Cerebellar cortex (tissue), 1 donor: ENCODE measurements at regions not wholly inside any gene's neighbourhood (a gene's known extent, or its start where the extent isn't known, plus 50 kb on each side); places are given as distances from the start of the nearest gene placed in this dataset.
A peak's percentile ranks its signal among the peaks of the same experiment; 100 is the strongest.

ENCODE experiments used
- DNase-seq: peaks from one replicate; pipeline ENCODE4 v3.0.0-alpha.2; 2015; ENCODE audit warnings: low spot score

- no peak for DNase-seq
These were observed 59.3 kb downstream of the DDIT4L start for GRCh38 chr4:100130964-100131363.

DNA sequence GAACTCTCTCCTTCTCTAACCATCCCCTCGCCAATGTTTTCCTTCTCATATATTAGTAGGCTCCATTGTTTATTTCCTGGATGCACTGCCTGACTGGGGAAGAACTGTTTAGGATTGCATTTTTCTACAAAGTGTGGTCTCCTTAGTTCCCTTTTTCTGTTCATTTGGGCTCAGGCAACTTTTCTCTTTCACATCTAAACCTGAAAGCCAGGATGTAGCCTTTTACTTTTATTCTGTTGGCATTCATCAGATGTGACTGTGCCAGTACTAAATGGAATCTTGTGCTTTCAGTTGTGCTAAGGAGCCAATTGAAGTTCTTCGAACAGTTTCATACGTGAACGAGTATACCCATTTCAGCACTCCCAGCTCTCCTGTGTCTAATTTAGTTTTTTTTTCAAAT, 59.8 kb downstream of the DDIT4L start:
- no peak for DNase-seq

DNA sequence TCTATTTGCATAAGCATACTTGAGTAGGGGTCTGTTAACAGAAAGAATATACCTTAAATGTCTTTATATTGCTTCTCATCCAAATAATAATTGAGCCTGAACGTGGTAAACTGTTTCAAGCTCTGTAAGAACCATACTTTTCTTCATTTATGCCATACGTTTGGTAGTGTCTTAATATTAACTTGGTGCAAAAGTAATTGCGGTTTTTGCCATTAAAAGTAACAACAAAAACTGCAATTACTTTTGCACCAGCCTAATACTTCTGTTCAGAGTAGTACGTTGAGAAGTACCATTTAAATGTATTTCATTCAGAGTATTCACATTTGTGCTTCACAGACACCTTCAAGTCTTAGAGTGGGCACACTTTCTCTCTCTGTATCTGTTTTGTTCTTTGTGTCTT, 60.5 kb downstream of the DDIT4L start:
- DNase-seq, result no peak

DNA sequence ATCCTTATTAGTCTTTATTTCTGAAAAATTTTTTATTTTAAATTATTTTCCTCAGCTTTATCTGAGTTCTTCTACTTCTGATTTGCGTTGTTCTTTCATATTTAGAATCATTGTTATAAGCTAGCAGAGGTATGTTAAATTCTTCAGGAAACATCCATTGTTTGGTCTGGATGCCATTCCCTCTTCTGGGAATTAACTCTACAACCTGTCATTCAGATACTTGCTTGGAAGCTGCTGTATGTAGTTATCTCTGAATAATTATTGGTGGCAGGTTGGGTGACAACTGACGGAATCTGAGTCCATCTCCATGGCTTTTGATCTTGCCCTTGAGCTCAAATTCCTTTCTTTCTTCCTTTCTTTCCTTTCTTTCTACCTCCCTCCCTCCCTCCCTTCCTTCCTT, 61.9 kb downstream of the DDIT4L start:
- no peak for DNase-seq

DNA sequence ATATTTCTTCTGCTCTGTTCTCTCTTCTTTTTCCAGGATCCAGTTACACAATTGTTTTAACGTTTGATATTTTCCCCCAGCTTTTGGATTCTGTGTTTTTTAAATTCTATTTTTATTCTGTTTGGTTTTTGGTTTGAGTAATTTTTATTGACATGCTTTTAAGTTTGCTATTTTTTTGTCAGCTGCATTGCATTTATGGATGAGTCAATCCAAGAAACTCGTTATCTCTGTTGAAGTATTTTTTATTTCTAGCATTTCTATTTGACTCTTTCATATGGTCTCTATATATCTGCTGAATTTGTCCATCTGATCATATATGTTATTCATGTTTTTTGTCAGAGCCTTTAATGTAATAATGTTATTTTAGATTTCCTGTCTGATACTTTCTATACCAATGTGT, 65.6 kb downstream of the DDIT4L start:
- no peak for DNase-seq

DNA sequence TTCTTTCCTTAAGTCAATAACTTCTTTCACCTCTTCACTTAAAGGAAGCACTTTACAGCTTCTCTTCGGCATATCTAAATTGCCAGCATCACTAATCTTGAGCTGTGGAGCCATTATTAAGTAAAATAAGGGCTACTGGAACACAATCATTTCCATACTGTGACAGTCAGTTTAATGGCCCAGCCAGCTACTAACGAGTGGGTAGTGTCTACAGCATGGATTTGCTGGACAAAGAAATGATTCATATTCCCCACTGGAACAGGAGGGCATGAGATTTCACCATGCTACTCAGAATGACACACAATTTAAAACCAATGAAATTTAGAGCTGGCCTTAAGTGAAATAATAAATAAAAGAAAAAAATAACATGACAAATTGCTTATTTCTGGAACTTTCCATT, 72.1 kb downstream of the DDIT4L start:
- DNase-seq, result no peak

DNA sequence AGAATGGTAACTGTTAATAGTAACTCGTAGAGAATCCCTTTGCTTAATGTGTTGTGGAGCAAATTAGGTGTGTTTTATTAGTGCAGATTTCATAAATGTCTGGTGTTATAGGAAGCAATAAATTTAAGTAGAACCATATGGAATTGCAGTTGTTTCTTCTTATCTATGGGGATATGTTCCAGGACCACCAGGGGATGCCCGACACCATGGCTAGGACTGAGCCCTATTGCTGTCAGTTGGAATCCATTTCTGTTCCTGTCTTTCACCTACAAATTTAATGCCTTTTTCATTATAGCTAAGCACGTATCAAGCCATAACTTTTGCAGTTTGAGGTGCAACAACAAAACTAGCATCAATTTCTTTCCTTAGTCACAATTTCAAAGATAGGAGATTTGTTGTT, 72.5 kb downstream of the DDIT4L start:
- DNase-seq, result no peak

DNA sequence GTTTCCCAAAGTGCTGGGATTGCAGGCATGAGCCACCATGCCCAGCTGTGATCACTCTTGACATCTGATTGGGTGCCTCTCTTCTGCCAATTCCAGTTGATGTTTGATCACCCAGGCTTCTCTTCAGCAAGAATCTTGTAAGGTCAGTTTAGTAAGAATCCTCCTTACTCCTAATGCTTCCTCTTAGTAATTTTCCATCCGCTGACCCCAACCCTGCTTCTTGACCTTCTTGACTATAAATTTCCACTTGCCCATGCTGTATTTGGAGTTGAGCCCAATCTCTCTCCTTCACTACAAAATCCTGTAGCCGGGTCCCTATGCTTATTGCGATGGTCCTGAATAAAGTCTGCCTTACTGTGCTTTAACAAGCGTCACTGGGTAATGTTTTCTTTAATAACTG, 75.4 kb downstream of the DDIT4L start:
- no peak for DNase-seq

GRCh38 chr4:100113732-100114131, 76.5 kb downstream of the DDIT4L start:
- DNase-seq, result no peak

- no peak for DNase-seq
These were observed 77.2 kb downstream of the DDIT4L start for GRCh38 chr4:100113096-100113495.

- no peak for DNase-seq
These were observed 80.3 kb downstream of the DDIT4L start for GRCh38 chr4:100109921-100110320.

GRCh38 chr4:100108869-100109268, 81.4 kb downstream of the DDIT4L start:
- DNase-seq, result no peak

DNA sequence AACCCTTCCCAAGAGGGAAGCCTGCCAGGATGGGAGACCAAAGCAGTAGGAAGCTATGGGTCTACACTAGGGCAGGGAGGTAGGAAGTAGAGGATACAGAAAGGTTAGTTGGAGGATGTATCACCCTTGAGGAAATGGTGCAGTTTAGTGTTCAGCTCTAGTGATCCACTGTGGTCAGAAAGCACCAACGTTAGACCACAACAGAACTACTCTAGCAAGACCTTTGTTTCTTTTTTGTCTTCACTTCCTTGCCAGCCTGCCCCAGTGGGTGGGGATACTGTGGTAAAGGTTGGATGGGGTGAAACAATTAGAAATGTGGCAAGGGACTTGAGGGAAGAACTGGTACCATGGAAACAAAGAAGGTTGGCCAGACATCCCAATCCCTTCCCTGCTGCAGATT, 83.3 kb downstream of the DDIT4L start:
- no peak for DNase-seq

DNA sequence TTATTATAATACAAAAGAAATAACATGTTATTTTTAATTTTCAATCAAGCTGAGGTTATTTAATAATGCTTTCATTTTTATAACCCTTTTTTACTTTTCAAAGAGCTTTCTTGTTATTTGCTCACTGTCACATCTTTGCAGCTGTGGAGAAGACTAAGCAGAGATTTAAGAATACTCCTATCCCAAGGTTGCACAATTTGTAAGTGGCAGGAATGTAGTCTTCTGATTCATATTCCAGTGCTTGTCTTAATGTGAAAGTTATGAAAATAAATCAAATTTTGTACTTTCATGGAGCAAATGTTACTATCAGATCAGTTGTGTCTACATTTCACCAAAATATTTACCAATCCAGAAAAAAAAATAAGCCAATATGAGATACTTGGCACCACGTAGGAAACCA, 86.6 kb downstream of the DDIT4L start:
- DNase-seq, result no peak

DNA sequence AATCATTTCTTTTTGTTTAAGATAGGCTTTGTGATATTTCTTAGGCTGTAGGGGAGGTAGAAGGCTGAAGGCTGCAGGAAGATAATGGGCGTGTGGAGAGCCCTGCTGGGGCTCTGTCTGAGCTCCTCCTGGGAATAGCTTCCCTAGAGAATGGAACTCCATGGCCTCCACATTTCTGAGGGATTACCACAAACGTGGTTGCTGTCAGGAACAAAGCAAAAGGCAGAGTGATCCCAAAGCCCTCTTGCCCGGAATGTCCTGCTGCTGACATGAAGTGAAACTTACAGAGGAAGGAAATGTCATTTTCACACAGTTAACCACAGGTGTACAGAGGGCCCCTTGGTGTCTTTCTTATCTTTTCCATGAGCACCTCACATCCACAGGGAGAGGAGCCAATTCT, 89.3 kb downstream of the DDIT4L start:
- DNase-seq, result no peak

GRCh38 chr4:100099746-100100145, 90.5 kb downstream of the DDIT4L start:
- no peak for DNase-seq

- no peak for DNase-seq
These were observed 91.6 kb downstream of the DDIT4L start for GRCh38 chr4:100098681-100099080.

DNA sequence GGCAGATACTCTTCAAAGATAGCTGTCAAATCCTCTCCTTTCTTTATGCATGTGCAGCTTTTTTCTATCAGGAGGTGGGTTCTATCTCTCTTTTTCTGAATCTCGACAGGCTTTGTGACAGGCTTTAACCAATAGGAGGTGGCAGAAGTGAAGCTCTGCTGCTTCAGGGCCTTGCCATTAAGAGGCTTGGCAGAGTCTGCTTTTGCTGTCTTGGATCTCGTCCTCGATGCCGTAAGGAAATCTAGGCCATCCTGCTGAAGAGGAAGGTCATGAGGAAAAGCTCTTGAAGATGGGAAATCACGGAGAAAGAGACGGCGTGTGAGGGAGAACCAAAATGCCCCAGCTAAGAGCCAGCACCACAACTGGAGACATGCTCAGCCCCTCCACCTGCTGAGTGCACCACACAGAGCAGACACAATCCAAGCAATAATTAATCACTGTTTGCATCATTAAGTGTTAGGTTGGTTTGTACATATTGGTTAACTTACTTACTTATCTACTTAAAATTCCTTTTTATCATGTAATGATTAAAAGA, 92.2 kb downstream of the DDIT4L start:
- DNase-seq, result peak; percentile 74

DNA sequence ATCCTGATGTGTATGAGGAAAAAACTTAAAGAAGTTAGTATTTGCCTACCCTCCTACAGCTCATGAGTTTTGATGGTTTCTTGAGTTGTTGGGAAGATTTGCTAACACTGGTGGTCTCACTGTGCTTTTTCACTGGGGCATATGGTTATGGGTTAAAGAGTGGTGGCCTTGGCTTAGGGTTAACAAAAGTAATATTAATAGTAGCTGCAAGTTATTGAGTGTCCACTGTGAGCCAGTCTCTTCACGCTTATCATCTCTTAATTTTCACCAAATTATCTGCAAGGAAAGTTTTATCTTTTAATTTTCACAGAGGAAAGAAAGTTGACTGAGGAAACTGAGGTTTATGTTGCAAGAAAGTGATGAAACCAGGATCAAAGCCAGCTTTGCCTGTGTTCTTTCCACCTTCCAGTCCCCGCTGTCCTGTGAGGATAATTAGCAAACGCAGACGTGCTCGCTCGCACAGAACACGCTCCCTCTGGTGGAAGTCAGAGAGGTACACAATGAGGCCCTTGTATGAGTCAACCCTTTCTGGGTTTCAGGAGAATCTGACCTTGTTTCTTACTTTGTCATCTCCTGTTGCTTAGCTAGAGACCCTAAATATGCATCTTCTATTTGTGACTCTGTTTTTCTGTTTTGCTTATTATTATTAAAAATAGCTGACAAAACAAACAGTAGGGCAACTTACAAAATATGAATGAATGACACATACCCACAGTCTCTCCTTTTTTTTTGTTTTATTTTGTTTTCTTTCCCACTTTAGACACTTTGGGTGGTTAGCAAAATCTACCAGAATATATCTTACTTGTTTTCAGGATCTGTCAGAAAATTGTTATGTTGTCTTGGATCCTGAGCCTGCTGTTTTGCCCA, 94.3 kb downstream of the DDIT4L start:
- peak; percentile 52 for DNase-seq

DNA sequence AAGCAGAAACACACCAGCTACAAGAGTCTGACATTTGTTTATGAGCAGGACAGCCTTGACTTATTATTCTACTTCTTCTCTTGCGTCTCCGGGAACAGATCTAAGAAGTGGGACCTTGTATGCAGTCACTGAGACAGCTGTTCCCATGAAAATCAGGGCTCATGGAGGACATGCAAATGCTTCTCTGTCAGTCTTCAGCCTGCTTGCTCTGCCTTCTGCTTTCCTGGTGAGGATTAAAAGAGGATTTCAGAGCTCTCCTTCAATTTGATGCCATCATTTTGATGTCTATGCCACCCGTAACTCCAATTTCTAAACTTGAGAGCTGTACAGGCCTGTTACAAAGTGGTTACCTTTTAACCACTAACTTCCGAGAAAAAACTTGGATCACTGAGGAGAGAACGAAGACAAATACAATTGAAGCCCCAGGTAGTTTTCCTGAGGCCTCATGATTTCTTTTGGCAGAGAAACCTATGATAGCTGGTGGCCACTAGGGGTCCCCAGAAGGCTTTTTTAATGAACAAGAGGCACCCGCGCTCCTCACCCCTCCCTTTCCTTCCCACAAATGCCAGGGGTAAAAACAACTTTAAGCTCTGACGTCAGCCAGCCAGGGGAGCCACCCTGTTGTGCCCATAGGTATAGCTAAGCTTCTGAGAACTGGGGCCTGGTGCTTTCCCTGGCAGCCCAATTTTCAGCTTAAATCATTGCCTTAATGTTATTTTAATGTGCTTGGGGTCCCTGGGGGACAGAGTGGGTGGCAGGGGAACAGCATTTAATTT, 97.0 kb downstream of the DDIT4L start:
- peak; percentile 91 for DNase-seq

DNA sequence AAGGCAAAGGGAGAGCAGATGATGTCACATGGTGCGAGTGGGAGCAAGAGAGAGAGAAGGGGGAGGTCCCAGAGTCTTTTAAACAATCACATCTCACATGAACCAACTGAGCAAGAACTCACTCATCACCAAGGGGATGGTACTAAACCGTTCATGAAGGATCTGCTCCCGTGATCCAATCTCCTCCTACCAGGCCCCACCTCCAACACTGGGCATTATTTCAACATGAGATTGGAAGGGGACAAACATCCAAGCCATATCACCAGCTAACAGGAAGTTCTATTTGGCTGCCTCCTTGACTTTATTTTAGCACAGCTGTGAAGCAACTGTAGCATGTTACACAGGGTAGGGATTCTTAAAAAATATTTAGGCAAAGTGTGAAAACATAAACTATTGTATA, 102.5 kb downstream of the DDIT4L start:
- no peak for DNase-seq

- DNase-seq, result no peak
These were observed 103.4 kb downstream of the DDIT4L start for GRCh38 chr4:100086766-100087431.

DNA sequence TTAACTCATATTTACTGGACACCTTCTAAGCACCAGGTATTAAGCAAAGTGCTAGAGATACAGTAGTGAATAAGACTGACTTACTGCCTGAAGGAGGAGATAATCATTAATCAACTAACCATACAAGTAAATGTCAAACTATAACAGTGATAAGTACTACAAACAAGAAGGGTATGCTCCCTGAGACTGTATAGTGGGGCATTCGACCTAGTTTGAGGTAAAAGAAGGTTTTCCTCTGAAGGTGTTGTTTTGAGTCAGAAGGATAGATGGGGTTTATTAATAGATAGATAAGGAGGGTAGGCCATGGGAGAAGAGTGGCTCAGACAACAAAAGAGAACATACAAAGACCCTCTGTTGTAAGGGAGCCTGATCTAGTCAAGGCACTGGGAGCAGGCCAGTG, 105.4 kb downstream of the DDIT4L start:
- DNase-seq, result no peak
